ENCODE measurements at regions not wholly inside any gene's neighbourhood (a gene's known extent, or its start where the extent isn't known, plus 50 kb on each side); places are given as distances from the start of the nearest gene placed in this dataset.

- peak; percentile 60 for DNase-seq (ENCODE audit: low spot score)
- intact Hi-C loops (cut with DNase I), result no loop called here
Observed at GRCh38 chr22:48905206-48905975, 922.3 kb downstream of the BRD1 start.

- intact Hi-C loops (cut with DNase I), result no loop called here
Observed at GRCh38 chr22:48902983-48903650, 924.6 kb downstream of the BRD1 start.

GRCh38 chr22:48902001-48902869 lies 925.4 kb downstream of the BRD1 start:
- intact Hi-C loops (cut with DNase I), result no loop called here
- peak; percentile 66 for DNase-seq (ENCODE audit: low spot score)

More at GRCh38 chr22:48902983-48903650, 924.6 kb downstream of the BRD1 start:
- peak; percentile 51 for DNase-seq (ENCODE audit: low spot score)

GRCh38 chr22:48901324-48901723 lies 926.3 kb downstream of the BRD1 start:
- DNase-seq (ENCODE audit: low spot score), result peak; percentile 61
- intact Hi-C loops (cut with DNase I), result no loop called here

- DNase-seq (ENCODE audit: low spot score), result no peak
- intact Hi-C loops (cut with DNase I), result no loop called here
Observed at GRCh38 chr22:48900626-48901025, 927.0 kb downstream of the BRD1 start.

- intact Hi-C loops (cut with DNase I), result no loop called here
- DNase-seq (ENCODE audit: low spot score), result no peak
Observed at GRCh38 chr22:48900327-48900597, 927.4 kb downstream of the BRD1 start.

GRCh38 chr22:48899523-48900326 lies 927.9 kb downstream of the BRD1 start:
- intact Hi-C loops (cut with DNase I), result no loop called here
- peak; percentile 70 for DNase-seq (ENCODE audit: low spot score)

GRCh38 chr22:48898524-48899250 lies 929.0 kb downstream of the BRD1 start:
- peak; percentile 60 for DNase-seq (ENCODE audit: low spot score)

GRCh38 chr22:48897645-48898370 lies 929.9 kb downstream of the BRD1 start:
- DNase-seq (ENCODE audit: low spot score), result peak; percentile 67
- intact Hi-C loops (cut with DNase I), result no loop called here

More at GRCh38 chr22:48898524-48899250, 929.0 kb downstream of the BRD1 start:
- intact Hi-C loops (cut with DNase I), result no loop called here

GRCh38 chr22:48896766-48897644 lies 930.7 kb downstream of the BRD1 start:
- intact Hi-C loops (cut with DNase I), result no loop called here
- DNase-seq (ENCODE audit: low spot score), result peak; percentile 78

GRCh38 chr22:48895831-48896765 lies 931.6 kb downstream of the BRD1 start:
- DNase-seq (ENCODE audit: low spot score), result peak; percentile 42
- intact Hi-C loops (cut with DNase I), result no loop called here

GRCh38 chr22:48895336-48895735 lies 932.3 kb downstream of the BRD1 start:
- intact Hi-C loops (cut with DNase I), result no loop called here
- DNase-seq (ENCODE audit: low spot score), result no peak

- peak; percentile 46 for DNase-seq (ENCODE audit: low spot score)
- intact Hi-C loops (cut with DNase I), result no loop called here
Observed at GRCh38 chr22:48894804-48895250, 932.8 kb downstream of the BRD1 start.

- intact Hi-C loops (cut with DNase I), result no loop called here
- DNase-seq (ENCODE audit: low spot score), result peak; percentile 72
Observed at GRCh38 chr22:48894064-48894671, 933.5 kb downstream of the BRD1 start.

GRCh38 chr22:48893288-48894063 lies 934.2 kb downstream of the BRD1 start:
- DNase-seq (ENCODE audit: low spot score), result peak; percentile 40
- intact Hi-C loops (cut with DNase I), result no loop called here
